ENCODE measurements at regions not wholly inside any gene's neighbourhood (a gene's known extent, or its start where the extent isn't known, plus 50 kb on each side); places are given as distances from the start of the nearest gene placed in this dataset.

DNA sequence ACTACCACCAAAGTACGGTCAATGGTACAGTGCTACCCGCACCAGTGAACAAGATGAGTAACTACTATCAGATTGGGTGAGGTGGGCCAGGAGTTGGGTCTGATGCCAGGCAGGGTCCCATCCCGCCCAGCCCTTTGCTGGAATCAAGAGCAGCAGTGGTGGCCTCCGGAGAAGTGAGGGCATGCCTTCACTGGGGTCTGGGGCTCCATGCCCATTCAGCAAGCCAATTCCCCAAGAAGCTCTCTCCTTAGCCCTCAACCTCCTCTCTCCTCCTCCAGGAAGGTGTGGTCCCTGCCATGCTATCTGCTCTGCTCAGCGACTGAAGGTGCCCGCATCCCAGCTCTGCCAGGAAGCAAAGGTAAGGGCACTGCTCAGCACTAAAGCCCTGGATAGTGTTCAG is 62.7 kb upstream of the CPLX2 start:
- DNase-seq: no peak

DNA sequence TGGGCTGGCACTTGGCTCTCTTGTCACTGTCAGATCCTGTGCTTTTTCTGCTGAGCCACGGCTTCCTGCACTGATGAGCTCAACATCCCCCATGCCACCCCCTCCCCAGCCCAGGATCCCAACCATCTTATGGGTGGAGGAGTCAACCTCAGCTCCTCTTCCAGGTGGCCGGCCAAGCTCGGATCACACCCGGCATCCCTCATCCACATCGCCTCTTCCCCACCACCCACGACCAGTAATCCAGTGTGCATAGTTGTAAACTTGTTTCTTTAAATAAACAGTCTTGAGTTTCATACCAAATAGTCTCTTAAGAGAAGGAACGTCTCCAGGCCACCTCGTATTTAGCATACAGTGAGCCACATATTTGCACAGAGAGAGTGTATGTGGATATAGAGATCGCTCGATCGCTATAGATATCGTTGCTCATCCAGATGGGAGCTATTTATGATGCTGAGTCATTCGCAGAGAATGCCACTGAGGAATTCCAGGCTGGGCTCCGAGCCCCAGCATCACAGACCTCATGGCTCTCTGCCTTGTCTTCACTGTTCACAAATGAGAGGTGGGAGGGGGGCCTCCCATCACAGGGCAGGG is 61.8 kb upstream of the CPLX2 start:
- peak; percentile 44 for DNase-seq

DNA sequence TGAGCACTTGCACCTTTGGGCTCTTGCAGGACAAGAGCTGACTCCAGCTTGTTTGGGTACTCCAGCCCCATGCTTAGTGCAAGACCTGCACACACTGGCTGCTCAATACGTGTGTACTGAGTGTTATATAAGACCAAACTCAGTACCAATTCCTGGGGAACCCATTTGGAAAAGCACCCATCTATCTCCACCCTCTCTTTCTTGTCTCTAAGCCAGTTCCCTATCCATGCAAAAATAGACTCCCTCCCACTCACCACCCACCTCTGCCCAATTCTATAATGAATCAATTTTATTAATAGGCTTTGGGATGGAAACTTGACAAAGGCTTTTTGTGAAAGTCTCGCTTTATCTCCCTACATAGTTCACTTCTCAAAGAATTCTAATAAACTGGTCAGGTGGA is 60.9 kb upstream of the CPLX2 start:
- no peak for DNase-seq

DNA sequence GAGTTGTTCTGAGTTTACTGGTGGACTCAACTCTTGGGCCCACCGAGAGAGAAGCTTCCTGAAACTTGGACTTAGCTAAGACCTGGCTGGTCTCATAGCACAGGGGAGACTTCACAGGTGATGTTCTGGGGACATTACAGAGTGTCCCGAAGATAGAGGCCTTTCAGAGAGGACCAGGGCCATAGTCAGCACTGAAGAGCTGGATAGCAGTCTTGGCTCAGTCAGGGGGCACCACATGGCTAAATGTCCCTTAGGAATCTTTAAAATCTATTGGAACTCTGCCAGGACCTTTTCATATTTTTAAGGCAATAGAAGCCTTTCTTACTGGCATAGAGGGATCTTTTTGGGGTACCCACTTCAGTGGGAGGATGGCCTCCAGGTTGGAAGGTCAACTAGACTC is 59.8 kb upstream of the CPLX2 start:
- no peak for DNase-seq

DNA sequence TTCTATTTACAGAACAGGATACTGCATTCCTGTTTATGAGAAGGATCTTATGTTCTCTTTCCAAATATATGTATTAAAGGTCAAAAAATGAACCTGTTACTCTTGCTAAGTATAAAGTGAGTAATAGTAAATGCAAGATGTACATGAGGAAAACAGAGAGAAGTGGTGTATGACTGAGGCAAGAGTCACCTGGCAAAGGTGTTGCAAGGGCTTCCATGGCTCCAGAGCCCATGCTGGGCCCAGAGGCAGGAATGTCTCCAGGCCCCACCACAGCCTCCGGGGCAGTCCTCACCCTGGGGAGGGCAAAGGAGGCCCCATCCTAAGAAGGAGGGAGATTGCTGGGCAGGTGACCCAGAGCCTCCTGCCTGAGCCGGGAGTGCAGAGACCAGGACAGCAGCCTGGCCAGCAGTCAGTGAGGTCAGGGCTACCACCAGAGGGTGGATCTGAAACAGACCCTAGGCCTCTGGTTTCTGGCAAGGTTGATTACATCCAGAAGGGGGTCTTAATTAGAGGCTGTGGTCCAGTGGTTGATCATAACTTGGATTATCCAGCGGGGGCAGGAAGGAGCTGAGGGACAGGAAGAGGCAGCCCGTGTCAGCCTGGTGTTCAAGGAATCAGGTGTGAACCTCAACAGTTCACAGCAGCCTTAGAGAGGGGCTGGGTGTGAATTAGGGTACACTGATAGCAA is 57.3 kb upstream of the CPLX2 start:
- no peak for DNase-seq

DNA sequence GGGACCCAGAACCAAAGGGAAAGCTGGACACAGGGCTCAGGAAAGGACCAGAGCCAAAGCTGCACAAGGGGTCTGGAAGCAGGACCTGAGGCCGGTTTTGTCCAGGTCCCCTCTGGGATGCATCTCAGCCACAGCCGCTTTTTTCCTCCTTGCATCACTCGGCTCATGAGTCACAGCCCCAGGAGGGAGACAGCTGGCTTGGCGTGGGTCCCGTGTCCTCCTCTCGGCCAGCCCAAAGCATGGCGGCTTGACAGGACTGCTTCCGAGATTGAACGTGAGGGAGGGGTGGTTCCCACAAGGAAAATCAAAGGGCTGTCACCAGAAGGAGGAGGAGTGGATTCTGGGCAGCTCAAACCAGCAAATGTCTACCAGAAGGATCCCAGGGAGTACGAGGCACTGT is 56.7 kb upstream of the CPLX2 start:
- DNase-seq: peak; percentile 52

DNA sequence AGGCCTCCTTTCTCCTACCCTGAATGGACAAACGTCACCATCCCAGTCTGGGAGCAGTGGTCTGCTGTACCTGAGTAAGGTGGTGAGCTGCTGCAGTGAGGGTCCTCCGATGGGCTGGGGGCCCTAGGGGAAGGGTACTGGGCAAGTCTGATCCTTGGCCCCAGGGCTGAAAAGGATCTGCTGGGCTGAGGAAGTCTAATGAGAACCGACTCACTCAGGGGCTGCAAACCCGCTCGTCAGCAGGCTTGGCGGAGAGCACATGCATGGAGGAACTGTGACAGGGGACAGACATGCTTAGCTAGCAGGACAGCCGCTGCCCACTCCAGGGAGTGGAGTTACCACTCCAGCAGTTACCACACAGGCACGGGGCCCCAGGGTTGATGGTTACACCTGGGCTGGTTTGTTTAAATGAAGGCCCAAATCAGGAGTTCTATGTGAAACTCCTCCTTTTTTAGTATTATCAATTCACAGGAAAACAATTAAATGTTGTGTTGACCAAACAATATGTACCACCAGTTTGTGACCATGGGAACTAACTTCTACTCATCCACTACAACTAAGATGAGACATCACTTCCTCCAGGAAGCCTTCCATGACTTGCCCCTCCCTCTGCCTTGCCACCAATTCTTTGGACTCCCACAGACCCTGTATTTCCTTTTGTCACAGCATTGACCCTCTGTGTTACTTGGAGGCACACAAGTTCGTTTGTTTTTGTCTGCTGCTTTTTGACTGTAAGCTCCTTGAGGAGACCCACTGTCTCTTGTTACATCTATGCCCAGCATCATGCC is 56.1 kb upstream of the CPLX2 start:
- no peak for DNase-seq

DNA sequence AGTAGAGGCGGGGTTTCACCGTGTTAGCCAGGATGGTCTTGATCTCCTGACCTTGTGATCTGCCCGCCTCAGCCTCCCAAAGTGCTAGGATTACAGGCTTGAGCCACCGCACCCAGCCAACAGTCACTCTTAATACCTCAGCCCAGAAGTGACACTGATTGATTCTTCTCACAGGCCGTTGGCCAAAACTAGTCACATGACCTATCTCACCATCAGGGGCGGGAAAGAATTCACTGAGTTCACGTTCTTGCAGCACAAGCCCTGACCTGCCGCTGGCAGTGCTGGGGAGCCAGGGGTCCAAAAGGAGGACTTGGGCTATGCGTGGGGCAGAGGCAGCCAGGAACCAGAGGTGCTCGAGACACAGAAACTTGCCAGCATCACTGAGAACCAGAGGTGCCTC is 55.0 kb upstream of the CPLX2 start:
- DNase-seq: peak; percentile 56

DNA sequence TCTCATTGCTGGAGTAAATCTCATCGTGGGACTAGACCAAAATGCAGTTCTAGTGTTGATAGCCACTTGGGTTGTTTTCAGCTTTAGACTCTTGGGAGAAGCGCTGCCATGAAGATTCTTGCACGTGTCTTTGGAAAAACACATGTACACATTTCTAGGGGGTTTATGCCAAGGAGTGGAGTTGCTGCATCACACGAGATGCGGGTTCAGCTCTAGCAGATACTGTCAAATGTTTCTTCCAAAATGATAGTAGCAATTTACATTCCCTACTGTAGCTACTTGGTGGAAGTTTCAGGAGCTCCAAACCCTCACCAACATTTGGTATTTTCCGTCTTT is 52.3 kb upstream of the CPLX2 start:
- DNase-seq: no peak

DNA sequence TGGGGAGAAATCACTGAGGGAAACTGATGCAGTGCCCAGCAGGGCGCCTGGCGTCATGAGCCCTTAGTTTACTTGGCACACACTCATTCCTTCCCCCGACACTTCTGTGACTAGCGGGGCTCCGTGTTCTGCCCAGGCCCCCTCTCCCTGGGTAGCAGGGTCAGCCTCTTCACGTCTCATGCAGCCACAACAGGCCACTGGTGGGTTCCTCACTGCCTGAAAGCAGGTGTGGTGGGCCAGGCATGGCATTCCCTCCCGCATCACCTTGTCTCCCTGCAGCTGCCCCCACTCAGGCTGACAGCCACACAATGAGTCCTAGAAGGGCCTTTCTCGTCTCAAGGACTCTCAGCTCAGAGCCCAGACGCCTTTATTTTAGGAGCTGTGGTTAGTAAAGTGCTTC is 51.1 kb upstream of the CPLX2 start:
- DNase-seq: no peak
